B cell (primary cell): ENCODE measurements at regions not wholly inside any gene's neighbourhood (a gene's known extent, or its start where the extent isn't known, plus 50 kb on each side); places are given as distances from the start of the nearest gene placed in this dataset.

Experiments used
- ATAC-seq: fragments of 200-7000 bp; cut with Tn5 transposase; one replicate; pipeline ENCODE4 v1.10.0; 2021; ENCODE audit warnings: low read depth, mild to moderate bottlenecking, moderate number of reproducible peaks, moderate library complexity
- CTCF ChIA-PET: fragments of 350-600 bp; sonication (Branson Sonifier 250); formaldehyde crosslinking; loops from one replicate; lab custom pipeline; 2021; ENCODE audit warnings: antibody characterized with exemption, inconsistent platforms; lab: Charles Lee
- POLR2A ChIA-PET: fragments of 350-600 bp; sonication (Branson Sonifier 250); formaldehyde crosslinking; loops from one replicate; lab custom pipeline; 2021; ENCODE audit warnings: antibody characterized with exemption; lab: Charles Lee
- DNase-seq: peaks from one replicate; pipeline ENCODE4 v3.0.0; 2013
- H2AFZ ChIP-seq: 2 replicates; pipeline ENCODE4 v1.6.1; 2012; ENCODE audit warnings: mild to moderate bottlenecking, low read depth, low read length; ENCODE audit not compliant: insufficient read depth, poor library complexity, severe bottlenecking
- H3K27ac ChIP-seq, 2 donors: 1 replicate in 1 of 2; 2 replicates in 1 of 2; pipeline ENCODE4 v1.5.1; 2012 to 2013; ENCODE audit warnings: low read length in 2 of 2, mild to moderate bottlenecking in 2 of 2, moderate library complexity in 1 of 2
- H3K27me3 ChIP-seq, 4 experiments: fragments of 200-600 bp in 1 of 4; sonication (generic) in 1 of 4; replicated peaks in 1 of 4; 1 replicate in 2 of 4; 2 replicates in 2 of 4; pipeline versions ENCODE4 v1.6.1 to v1.7.0; 2013 to 2016; ENCODE audit warnings: low read length in 3 of 4, mild to moderate bottlenecking in 2 of 4, mixed read lengths in 1 of 4, moderate library complexity in 1 of 4; ENCODE audit not compliant: insufficient read depth in 4 of 4, control insufficient read depth in 3 of 4; ENCODE audit errors: control extremely low read depth in 1 of 4
- H3K36me3 ChIP-seq, 2 experiments: replicated peaks in 1 of 2; 1 replicate in 1 of 2; 2 replicates in 1 of 2; pipeline versions ENCODE4 v1.6.1 to v1.7.1; 2013; ENCODE audit warnings: low read length in 1 of 2; ENCODE audit not compliant: insufficient read depth in 2 of 2, control insufficient read depth in 1 of 2; ENCODE audit errors: control extremely low read depth in 1 of 2, extremely low read depth in 1 of 2
- H3K4me1 ChIP-seq, 2 donors: fragments of 200-600 bp in 1 of 2; sonication (generic) in 1 of 2; 1 replicate in 1 of 2; 2 replicates in 1 of 2; pipeline versions ENCODE4 v1.5.1 to v1.6.1; 2013 to 2017; ENCODE audit warnings: low read length in 2 of 2; ENCODE audit not compliant: control insufficient read depth in 2 of 2, insufficient read depth in 2 of 2
- H3K4me2 ChIP-seq: replicated peaks from 2 replicates; pipeline ENCODE3; 2012; ENCODE audit warnings: mild to moderate bottlenecking, low read depth, low read length; ENCODE audit not compliant: poor library complexity, severe bottlenecking
- H3K4me3 ChIP-seq, 5 experiments: fragments of 200-600 bp in 1 of 5; sonication (generic) in 1 of 5; 1 replicate in 3 of 5; 2 replicates in 2 of 5; pipeline versions ENCODE4 v1.5.1 to v1.7.0; 2011 to 2016; ENCODE audit warnings: low read length in 4 of 5, mild to moderate bottlenecking in 4 of 5, low read depth in 2 of 5, control low read depth in 1 of 5, moderate library complexity in 1 of 5; ENCODE audit not compliant: insufficient read depth in 1 of 5; ENCODE audit errors: control extremely low read depth in 1 of 5, extremely low read depth in 1 of 5
- H3K79me2 ChIP-seq: fragments of 200-600 bp; sonication (generic); one replicate; pipeline ENCODE4 v1.6.0; 2016; ENCODE audit warnings: low read length; ENCODE audit not compliant: control insufficient read depth, insufficient read depth
- H3K9ac ChIP-seq: fragments of 200-600 bp; sonication (generic); 2 replicates; pipeline ENCODE4 v1.6.1; 2017; ENCODE audit warnings: mild to moderate bottlenecking, low read length, moderate library complexity
- H3K9me3 ChIP-seq, 3 donors: one replicate each; pipeline versions ENCODE4 v1.6.1 to v1.7.1; 2013; ENCODE audit warnings: low read length in 2 of 3; ENCODE audit not compliant: control insufficient read depth in 2 of 3, insufficient read depth in 1 of 3; ENCODE audit errors: control extremely low read depth in 1 of 3
- H4K20me1 ChIP-seq: 2 replicates; pipeline ENCODE4 v1.6.0; 2012; ENCODE audit warnings: mild to moderate bottlenecking, low read length; ENCODE audit not compliant: insufficient read depth, control insufficient read depth, poor library complexity, severe bottlenecking
- H3K27ac Mint-ChIP-seq: one replicate; pipeline ENCODE4 v1.8.0; 2021; ENCODE audit warnings: mixed read lengths
- H3K27me3 Mint-ChIP-seq: one replicate; pipeline ENCODE4 v1.8.0; 2021; ENCODE audit warnings: mixed read lengths
- H3K4me1 Mint-ChIP-seq: one replicate; pipeline ENCODE4 v1.8.0; 2021; ENCODE audit warnings: mixed read lengths
- H3K4me3 Mint-ChIP-seq: one replicate; pipeline ENCODE4 v1.8.0; 2021; ENCODE audit warnings: mixed read lengths
- H3K9me3 Mint-ChIP-seq: one replicate; pipeline ENCODE4 v1.8.0; 2022; ENCODE audit warnings: mixed read lengths; ENCODE audit not compliant: insufficient read depth
- EZH2 ChIP-seq: IDR thresholded peaks from 2 replicates; pipeline ENCODE4 v1.6.1; 2012; ENCODE audit warnings: borderline replicate concordance, low read depth, mild to moderate bottlenecking, moderate library complexity, low read length; ENCODE audit not compliant: insufficient read depth, poor library complexity, severe bottlenecking
- WGBS: methylation state at CpG from one replicate; pipeline ENCODE4 v1.1.5; 2013; ENCODE audit warnings: missing lambda C conversion rate; ENCODE audit not compliant: insufficient coverage; 5-methylcytosine and 5-hydroxymethylcytosine counted together
- intact Hi-C: fragments of 100-400 bp; cut with micrococcal nuclease; formaldehyde crosslinking; loops from one replicate; pipeline ENCODE4 v1.10.0; 2022
- TF ChIP-seq, protein P1 (sequence below): fragments of 200-600 bp; IDR thresholded peaks from one replicate; pipeline ENCODE4 v1.8.0; 2022; ENCODE audit warnings: antibody characterized with exemption, mild to moderate bottlenecking

DNA sequence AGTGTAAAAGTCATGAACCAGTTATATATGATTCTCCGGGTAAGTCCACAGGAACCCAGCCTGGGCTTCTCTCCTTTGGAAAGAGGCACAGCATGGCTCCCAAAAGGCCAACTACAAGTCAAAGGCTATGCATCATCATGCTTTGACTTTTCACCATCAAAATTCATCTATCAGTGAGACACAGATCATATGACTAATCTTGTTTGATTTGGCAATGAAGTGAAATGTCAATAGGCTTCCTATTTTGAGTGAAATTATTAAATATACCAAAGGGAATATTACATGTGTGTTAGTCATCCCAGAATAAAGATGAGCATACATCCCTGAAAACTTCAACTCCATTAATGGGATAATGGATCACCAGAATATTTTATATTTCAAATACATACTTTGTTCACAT lies 83.5 kb upstream of the ADGRL2 start:
- TF ChIP-seq EZH2: no peak
- TF ChIP-seq, protein P1, sequence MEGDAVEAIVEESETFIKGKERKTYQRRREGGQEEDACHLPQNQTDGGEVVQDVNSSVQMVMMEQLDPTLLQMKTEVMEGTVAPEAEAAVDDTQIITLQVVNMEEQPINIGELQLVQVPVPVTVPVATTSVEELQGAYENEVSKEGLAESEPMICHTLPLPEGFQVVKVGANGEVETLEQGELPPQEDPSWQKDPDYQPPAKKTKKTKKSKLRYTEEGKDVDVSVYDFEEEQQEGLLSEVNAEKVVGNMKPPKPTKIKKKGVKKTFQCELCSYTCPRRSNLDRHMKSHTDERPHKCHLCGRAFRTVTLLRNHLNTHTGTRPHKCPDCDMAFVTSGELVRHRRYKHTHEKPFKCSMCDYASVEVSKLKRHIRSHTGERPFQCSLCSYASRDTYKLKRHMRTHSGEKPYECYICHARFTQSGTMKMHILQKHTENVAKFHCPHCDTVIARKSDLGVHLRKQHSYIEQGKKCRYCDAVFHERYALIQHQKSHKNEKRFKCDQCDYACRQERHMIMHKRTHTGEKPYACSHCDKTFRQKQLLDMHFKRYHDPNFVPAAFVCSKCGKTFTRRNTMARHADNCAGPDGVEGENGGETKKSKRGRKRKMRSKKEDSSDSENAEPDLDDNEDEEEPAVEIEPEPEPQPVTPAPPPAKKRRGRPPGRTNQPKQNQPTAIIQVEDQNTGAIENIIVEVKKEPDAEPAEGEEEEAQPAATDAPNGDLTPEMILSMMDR: no peak
- no peak for DNase-seq
- no peaks in the 10 kb centered on the region for H3K27me3 ChIP-seq
- H3K4me3 Mint-ChIP-seq: no peak overlapping the region
- intact Hi-C loops: no loop called here
- H2AFZ ChIP-seq: no peak overlapping the region
- H4K20me1 ChIP-seq: no peaks in the 10 kb centered on the region
- no peak overlapping the region for H3K4me2 ChIP-seq
- H3K4me1 Mint-ChIP-seq: no peaks in the 10 kb centered on the region
- WGBS: no CpG with 5 or more reads among the region's 1 CpG
- no peaks in the 10 kb centered on the region for H3K79me2 ChIP-seq
- H3K9me3 ChIP-seq: peaks cover 0 to 7% (median 0%) of the 10 kb centered on the region in 3 donors
- H3K9ac ChIP-seq: no peak overlapping the region
- H3K27me3 Mint-ChIP-seq: no peaks in the 10 kb centered on the region
- ATAC-seq: no peak
- H3K36me3 ChIP-seq: no peaks in the 10 kb centered on the region
- H3K4me3 ChIP-seq: no peak overlapping the region
- POLR2A ChIA-PET: no interaction called here
- no peaks in the 10 kb centered on the region for H3K4me1 ChIP-seq
- peaks cover 4% of the 10 kb centered on the region for H3K9me3 Mint-ChIP-seq
- H3K27ac ChIP-seq: no peak overlapping the region
- H3K27ac Mint-ChIP-seq: no peak overlapping the region
- CTCF ChIA-PET: no interaction called here

DNA sequence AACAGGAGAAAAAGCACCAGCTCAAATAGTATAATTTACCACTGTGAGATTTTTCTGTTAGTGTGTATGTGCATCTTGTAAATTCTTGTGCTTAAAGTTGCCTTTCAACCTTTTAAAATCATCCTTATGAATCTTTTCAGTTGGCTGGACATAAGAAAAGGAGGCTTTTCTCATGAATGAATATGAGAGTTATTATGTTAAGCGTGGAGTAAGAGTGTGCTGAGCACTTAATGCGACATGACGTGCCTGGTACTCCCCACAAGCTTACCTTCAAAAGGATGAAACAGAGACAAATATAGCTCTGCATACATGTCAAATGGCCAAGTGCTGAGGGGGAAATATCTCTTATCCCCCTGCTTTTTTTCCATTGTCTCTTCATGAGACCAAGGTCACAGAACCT lies 85.3 kb upstream of the ADGRL2 start:
- Histone ChIP-seq H3K36me3 (no peaks in the 10 kb centered on the region), H3K4me2 (no peak overlapping the region), H4K20me1 (no peaks in the 10 kb centered on the region), H3K79me2 (no peaks in the 10 kb centered on the region), H3K27me3 (no peaks in the 10 kb centered on the region), H2AFZ (no peak overlapping the region), H3K27ac (no peak overlapping the region), H3K4me3 (no peak overlapping the region), H3K9ac (no peak overlapping the region), H3K4me1 (no peaks in the 10 kb centered on the region), H3K9me3 (no peaks in the 10 kb centered on the region)
- ChIA-PET POLR2A (no interaction called here), CTCF (no interaction called here)
- no peak for DNase-seq
- H3K9me3 Mint-ChIP-seq: peaks cover 4% of the 10 kb centered on the region
- H3K27me3 Mint-ChIP-seq: no peaks in the 10 kb centered on the region
- no peak for ATAC-seq
- WGBS: no CpG with 5 or more reads among the region's 3 CpGs
- no peaks in the 10 kb centered on the region for H3K4me1 Mint-ChIP-seq
- no peak overlapping the region for H3K4me3 Mint-ChIP-seq
- TF ChIP-seq, protein P1: no peak
- no peak for TF ChIP-seq EZH2
- intact Hi-C loops: no loop called here
- H3K27ac Mint-ChIP-seq: no peak overlapping the region
